ENCODE measurements at regions not wholly inside any gene's neighbourhood (a gene's known extent, or its start where the extent isn't known, plus 50 kb on each side); places are given as distances from the start of the nearest gene placed in this dataset.

DNA sequence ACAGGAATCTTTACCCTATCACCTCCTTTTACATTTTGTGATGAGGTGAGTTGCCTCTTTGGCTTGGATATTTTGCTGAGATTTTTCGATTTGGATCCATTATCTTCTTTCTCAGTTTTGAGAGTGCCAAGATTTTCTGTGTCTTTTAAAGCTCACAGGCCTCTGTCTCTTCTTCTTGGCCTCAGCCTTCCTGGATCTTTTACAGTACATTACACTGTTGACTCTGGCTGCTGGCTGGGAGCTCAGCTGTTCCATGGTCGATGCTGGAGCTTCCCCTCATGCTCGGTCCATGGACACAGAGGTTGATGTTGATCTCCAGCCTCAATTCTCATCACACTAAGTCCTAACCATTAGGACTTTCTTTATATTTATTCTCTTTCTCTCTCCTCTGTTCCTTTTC, 332.8 kb upstream of the UBE2E3 start:
- TF ChIP-seq, protein P1, sequence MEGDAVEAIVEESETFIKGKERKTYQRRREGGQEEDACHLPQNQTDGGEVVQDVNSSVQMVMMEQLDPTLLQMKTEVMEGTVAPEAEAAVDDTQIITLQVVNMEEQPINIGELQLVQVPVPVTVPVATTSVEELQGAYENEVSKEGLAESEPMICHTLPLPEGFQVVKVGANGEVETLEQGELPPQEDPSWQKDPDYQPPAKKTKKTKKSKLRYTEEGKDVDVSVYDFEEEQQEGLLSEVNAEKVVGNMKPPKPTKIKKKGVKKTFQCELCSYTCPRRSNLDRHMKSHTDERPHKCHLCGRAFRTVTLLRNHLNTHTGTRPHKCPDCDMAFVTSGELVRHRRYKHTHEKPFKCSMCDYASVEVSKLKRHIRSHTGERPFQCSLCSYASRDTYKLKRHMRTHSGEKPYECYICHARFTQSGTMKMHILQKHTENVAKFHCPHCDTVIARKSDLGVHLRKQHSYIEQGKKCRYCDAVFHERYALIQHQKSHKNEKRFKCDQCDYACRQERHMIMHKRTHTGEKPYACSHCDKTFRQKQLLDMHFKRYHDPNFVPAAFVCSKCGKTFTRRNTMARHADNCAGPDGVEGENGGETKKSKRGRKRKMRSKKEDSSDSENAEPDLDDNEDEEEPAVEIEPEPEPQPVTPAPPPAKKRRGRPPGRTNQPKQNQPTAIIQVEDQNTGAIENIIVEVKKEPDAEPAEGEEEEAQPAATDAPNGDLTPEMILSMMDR (tag by site-specific recombination; IDR thresholded peaks at IDR 0.05): no peak
- TF ChIP-seq ZNF175 (tag by site-specific recombination; IDR thresholded peaks at IDR 0.05): no peak
